ENCODE measurements at regions not wholly inside any gene's neighbourhood (a gene's known extent, or its start where the extent isn't known, plus 50 kb on each side); places are given as distances from the start of the nearest gene placed in this dataset.
A peak's percentile ranks its signal among the peaks of the same experiment; 100 is the strongest.

DNA sequence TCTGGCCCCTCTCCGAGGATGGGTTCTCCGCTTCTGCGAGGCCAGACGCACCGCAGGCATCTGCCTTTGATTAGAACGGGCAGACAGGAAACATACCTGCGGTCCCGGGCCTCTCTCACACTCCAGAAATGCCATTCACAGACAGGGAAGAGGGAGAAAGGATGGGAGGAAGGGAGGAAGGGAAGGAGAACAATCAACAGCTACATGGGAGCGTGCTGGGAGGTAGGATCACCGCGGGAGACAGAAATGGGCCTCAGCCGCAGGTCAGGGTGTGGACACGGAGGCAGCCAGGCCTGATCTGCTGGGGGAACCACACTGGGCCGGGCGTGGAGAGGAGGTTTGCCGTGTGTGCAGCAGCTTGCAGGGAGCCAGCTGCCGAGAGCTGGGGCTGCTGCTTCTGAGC, 90.7 kb upstream of the RGMA start:
- Histone ChIP-seq H3K4me1 (peaks cover 0 to 8% (median 0%) of the 10 kb centered on the region in 4 donors), H3K36me3 (no peaks in the 10 kb centered on the region), H3K27me3 (no peaks in the 10 kb centered on the region), H3K4me3 (no peak overlapping the region), H3K9me3 (no peaks in the 10 kb centered on the region), H3K27ac (no peak overlapping the region)
- TF ChIP-seq POLR2A (IDR thresholded peaks at IDR 0.05) = no peak
- TF ChIP-seq, protein P1, sequence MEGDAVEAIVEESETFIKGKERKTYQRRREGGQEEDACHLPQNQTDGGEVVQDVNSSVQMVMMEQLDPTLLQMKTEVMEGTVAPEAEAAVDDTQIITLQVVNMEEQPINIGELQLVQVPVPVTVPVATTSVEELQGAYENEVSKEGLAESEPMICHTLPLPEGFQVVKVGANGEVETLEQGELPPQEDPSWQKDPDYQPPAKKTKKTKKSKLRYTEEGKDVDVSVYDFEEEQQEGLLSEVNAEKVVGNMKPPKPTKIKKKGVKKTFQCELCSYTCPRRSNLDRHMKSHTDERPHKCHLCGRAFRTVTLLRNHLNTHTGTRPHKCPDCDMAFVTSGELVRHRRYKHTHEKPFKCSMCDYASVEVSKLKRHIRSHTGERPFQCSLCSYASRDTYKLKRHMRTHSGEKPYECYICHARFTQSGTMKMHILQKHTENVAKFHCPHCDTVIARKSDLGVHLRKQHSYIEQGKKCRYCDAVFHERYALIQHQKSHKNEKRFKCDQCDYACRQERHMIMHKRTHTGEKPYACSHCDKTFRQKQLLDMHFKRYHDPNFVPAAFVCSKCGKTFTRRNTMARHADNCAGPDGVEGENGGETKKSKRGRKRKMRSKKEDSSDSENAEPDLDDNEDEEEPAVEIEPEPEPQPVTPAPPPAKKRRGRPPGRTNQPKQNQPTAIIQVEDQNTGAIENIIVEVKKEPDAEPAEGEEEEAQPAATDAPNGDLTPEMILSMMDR (IDR thresholded peaks at IDR 0.05) = no peak
- peak in 1 of 3 donors; percentile 37 for DNase-seq

DNA sequence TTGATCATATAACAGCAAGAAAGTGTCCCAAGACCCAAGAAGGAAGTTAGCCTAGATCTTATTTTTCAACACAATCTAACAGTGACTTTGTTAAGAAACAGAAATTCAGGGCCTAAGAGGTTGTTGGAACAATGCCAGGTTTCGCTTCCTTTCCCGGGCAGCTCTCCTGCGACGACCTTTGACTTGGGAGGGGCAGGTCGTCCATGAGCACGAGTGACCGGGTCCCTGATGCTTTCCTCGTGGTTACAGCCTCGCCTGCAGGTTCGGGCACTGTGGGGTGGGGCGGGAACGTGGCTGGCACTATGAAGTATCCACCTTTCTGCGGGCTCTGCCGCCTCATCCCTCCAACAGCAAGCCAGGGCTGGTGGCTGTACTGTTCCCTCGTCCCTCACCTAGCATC, 90.1 kb upstream of the RGMA start:
- Histone ChIP-seq H3K27me3 (no peaks in the 10 kb centered on the region), H3K9me3 (no peaks in the 10 kb centered on the region), H3K27ac (no peak overlapping the region), H3K4me1 (peaks cover 0 to 8% (median 0%) of the 10 kb centered on the region in 4 donors), H3K36me3 (no peaks in the 10 kb centered on the region), H3K4me3 (no peak overlapping the region)
- peak in 2 of 3 donors; percentile 79 to 85 for DNase-seq
- no peak for TF ChIP-seq POLR2A (IDR thresholded peaks at IDR 0.05)
- TF ChIP-seq, protein P1 (IDR thresholded peaks at IDR 0.05) = no peak

DNA sequence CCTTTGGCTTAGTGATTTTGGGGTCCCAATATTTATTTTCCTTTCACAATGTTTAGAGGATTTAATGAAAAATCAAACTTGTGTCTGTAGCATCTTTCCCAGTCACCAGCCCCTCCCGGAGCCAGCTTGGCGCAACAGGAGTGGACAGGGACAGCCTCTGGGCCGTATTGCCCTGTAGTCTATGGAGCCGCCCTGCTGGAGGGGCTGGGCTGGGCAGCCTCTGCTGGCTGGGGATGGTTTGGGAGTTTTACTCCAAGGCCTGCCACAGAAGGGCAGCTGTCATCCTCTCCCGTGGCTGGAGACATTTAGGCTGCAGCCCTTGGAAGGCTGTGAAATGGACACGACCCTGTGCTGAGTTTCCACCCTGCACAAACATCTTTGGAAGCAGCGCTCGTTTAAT, 89.4 kb upstream of the RGMA start:
- Histone ChIP-seq H3K4me3 (no peak overlapping the region), H3K36me3 (no peaks in the 10 kb centered on the region), H3K4me1 (peaks cover 0 to 8% (median 0%) of the 10 kb centered on the region in 4 donors), H3K27me3 (no peaks in the 10 kb centered on the region), H3K9me3 (no peaks in the 10 kb centered on the region), H3K27ac (no peak overlapping the region)
- DNase-seq = no peak
- no peak for TF ChIP-seq POLR2A (IDR thresholded peaks at IDR 0.05)
- TF ChIP-seq, protein P1 (IDR thresholded peaks at IDR 0.05) = no peak

DNA sequence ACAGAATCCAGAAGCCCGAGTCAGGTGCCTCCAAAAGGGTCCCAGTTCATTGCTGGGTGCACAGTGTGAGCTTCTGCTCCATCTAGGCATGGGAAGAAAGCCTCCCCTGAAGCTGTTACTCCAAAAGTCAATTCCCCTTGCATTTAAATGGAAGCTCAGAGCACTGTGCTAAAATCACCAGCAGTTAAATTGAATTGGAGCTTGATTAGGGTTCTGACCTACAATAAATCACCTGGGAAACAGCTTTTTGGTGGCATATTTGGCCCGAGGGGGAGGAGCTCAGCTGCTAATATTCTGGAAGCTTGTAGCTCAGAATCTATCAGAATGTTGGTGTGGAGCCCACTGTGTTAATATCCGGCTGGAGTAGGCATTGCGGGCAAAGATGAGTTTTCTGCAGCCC, 87.1 kb upstream of the RGMA start:
- Histone ChIP-seq H3K4me3 (no peak overlapping the region), H3K27ac (no peak overlapping the region), H3K9me3 (no peaks in the 10 kb centered on the region), H3K4me1 (peaks cover 0 to 8% (median 0%) of the 10 kb centered on the region in 4 donors), H3K36me3 (no peaks in the 10 kb centered on the region), H3K27me3 (no peaks in the 10 kb centered on the region)
- TF ChIP-seq, protein P1 (IDR thresholded peaks at IDR 0.05) = no peak
- no peak for TF ChIP-seq POLR2A (IDR thresholded peaks at IDR 0.05)
- DNase-seq = no peak

DNA sequence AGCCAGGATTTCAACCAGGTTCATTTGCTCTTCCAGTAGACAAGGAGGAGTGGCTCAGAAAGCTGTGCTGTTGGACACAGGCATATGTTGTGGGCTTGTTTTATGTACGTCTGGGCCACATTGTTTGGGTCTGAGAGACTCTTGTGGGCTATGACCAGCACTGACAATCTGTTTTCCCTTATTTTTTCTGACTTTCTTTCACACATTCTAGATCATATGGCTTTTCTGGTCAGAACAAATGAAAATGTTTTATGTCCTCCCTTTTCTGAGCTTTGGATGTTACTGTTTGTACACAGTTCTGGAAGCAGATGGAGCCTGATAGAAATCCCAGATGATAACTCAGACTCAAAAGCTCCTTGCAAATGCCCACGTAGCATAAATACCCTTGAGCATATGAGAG, 85.8 kb upstream of the RGMA start:
- H3K27me3 ChIP-seq = no peaks in the 10 kb centered on the region
- no peak overlapping the region for H3K27ac ChIP-seq
- H3K4me3 ChIP-seq = no peak overlapping the region
- TF ChIP-seq POLR2A (IDR thresholded peaks at IDR 0.05) = no peak
- TF ChIP-seq, protein P1 (IDR thresholded peaks at IDR 0.05) = no peak
- H3K9me3 ChIP-seq = no peaks in the 10 kb centered on the region
- DNase-seq = no peak
- peaks cover 0 to 8% (median 0%) of the 10 kb centered on the region in 4 donors for H3K4me1 ChIP-seq
- H3K36me3 ChIP-seq = no peaks in the 10 kb centered on the region

DNA sequence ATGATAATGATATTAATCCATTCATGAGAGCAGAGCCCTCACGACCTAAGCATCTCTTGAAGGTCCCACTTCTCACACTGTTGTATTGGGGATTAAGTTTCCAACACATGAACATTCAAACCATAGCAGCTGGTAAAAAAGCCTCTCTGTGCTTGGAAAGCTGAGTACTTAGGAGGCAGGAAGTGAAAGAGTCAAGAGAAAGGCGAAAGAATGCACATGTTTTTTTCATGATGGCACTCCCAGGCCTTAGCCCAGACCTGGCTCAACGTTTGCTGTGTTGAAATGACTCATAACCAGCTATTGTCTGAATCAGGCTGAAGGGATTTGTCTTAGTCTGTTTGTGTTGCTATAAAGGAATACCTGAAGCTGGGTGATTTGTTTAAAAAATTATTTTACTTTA, 84.4 kb upstream of the RGMA start:
- H3K27ac ChIP-seq = no peak overlapping the region
- H3K4me1 ChIP-seq = peaks cover 0 to 1% (median 0%) of the 10 kb centered on the region in 4 donors
- H3K4me3 ChIP-seq = no peak overlapping the region
- H3K27me3 ChIP-seq = no peaks in the 10 kb centered on the region
- DNase-seq = no peak
- TF ChIP-seq, protein P1 (IDR thresholded peaks at IDR 0.05) = no peak
- TF ChIP-seq POLR2A (IDR thresholded peaks at IDR 0.05) = no peak
- H3K9me3 ChIP-seq = no peaks in the 10 kb centered on the region
- H3K36me3 ChIP-seq = no peaks in the 10 kb centered on the region
